ENCODE measurements at regions not wholly inside any gene's neighbourhood (a gene's known extent, or its start where the extent isn't known, plus 50 kb on each side); places are given as distances from the start of the nearest gene placed in this dataset.

DNA sequence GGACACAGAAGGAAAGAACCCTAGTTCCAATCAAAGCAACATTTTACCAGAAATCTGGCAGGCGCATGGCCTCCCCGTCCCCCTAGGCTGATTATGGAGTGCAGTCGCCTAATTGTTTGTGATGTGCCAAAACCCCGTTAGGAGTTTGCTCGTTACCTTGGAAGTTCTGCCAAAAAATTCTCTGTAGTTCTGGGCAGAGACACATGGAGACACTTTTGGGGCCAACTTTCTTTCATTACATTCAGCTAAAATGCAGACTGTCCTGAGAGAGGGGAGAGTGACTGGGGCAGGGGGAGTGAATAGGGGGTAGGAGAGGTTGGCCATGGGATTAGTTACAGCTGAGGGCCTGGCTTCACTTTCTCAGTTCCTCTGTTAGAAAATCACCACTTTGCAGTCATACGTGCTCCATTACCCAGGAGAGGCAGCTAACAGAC lies 158.0 kb upstream of the NPVF start:
- TF ChIP-seq CTCF (IDR thresholded peaks at IDR 0.05), result no peak
- no peak for TF ChIP-seq EZH2 (IDR thresholded peaks at IDR 0.05; ENCODE audit: borderline replicate concordance, insufficient read depth, low read depth, low read length, poor library complexity, severe bottlenecking)
